WTC11 (cell line): ENCODE measurements at regions not wholly inside any gene's neighbourhood (a gene's known extent, or its start where the extent isn't known, plus 50 kb on each side); places are given as distances from the start of the nearest gene placed in this dataset.

ENCODE experiments used
- ATAC-seq: fragments of 200-7000 bp; cut with Tn5 transposase; 2 replicates; pipeline ENCODE4 v1.10.0; 2021; ENCODE audit warnings: mild to moderate bottlenecking, moderate library complexity
- CTCF ChIA-PET: fragments of 300-600 bp; sonication (Branson Sonifier 250); formaldehyde crosslinking; loops from one replicate; lab custom pipeline; 2021; ENCODE audit warnings: antibody characterized with exemption; lab: Charles Lee
- POLR2A ChIA-PET: fragments of 350-600 bp; sonication (Branson Sonifier 250); formaldehyde crosslinking; loops from one replicate; lab custom pipeline; 2021; ENCODE audit warnings: antibody characterized with exemption; lab: Charles Lee
- DNase-seq: peaks from one replicate; pipeline ENCODE4 v3.0.0; 2021; ENCODE audit warnings: low spot score
- H3K27ac Mint-ChIP-seq: 2 replicates; pipeline ENCODE4 v1.8.0; 2021; ENCODE audit warnings: mixed read lengths
- H3K27me3 Mint-ChIP-seq: 2 replicates; pipeline ENCODE4 v1.8.0; 2021; ENCODE audit warnings: low read depth, mild to moderate bottlenecking, moderate library complexity, mixed read lengths
- H3K36me3 Mint-ChIP-seq: 2 replicates; pipeline ENCODE4 v1.8.0; 2021; ENCODE audit warnings: mixed read lengths
- H3K4me1 Mint-ChIP-seq: 2 replicates; pipeline ENCODE4 v1.8.0; 2022; ENCODE audit warnings: mixed read lengths
- H3K4me3 Mint-ChIP-seq: 2 replicates; pipeline ENCODE4 v1.8.0; 2021; ENCODE audit warnings: mild to moderate bottlenecking, moderate library complexity, mixed read lengths
- H3K9me3 Mint-ChIP-seq: 2 replicates; pipeline ENCODE4 v1.8.0; 2021; ENCODE audit warnings: mixed read lengths
- ATF1 ChIP-seq: sonication (generic); formaldehyde crosslinking; IDR thresholded peaks from 2 replicates; pipeline ENCODE4 v1.8.1; 2023; ENCODE audit warnings: mild to moderate bottlenecking, moderate library complexity, missing genetic modification reagents
- CREM ChIP-seq: sonication (generic); formaldehyde crosslinking; IDR thresholded peaks from 2 replicates; pipeline ENCODE4 v1.8.1; 2022; ENCODE audit warnings: mild to moderate bottlenecking, missing genetic modification reagents, moderate library complexity
- E2F4 ChIP-seq: sonication (generic); formaldehyde crosslinking; IDR thresholded peaks from 2 replicates; pipeline ENCODE4 v1.8.1; 2022; ENCODE audit warnings: low read depth, mild to moderate bottlenecking, moderate library complexity, missing genetic modification reagents, borderline replicate concordance
- ESRRA ChIP-seq: sonication (generic); formaldehyde crosslinking; IDR thresholded peaks from 2 replicates; pipeline ENCODE4 v1.8.1; 2022; ENCODE audit warnings: mild to moderate bottlenecking, missing genetic modification reagents, borderline replicate concordance
- FOXP4 ChIP-seq: sonication (generic); formaldehyde crosslinking; IDR thresholded peaks from 2 replicates; pipeline ENCODE4 v1.8.0; 2022; ENCODE audit warnings: mild to moderate bottlenecking, missing genetic modification reagents
- MXD4 ChIP-seq: fragments of 250-450 bp; sonication (Bioruptor Pico); IDR thresholded peaks from 2 replicates; pipeline ENCODE4 v1.8.0; 2021; ENCODE audit warnings: mild to moderate bottlenecking, moderate library complexity, borderline replicate concordance
- NFYB ChIP-seq: sonication (generic); formaldehyde crosslinking; conservative IDR thresholded peaks from 2 replicates; pipeline ENCODE4 v1.8.0; 2022; ENCODE audit warnings: low read depth, missing genetic modification reagents
- NR1H2 ChIP-seq: sonication (generic); formaldehyde crosslinking; IDR thresholded peaks from 2 replicates; pipeline ENCODE4 v1.9.0; 2021; ENCODE audit warnings: mild to moderate bottlenecking, moderate library complexity, missing genetic modification reagents
- NR3C1 ChIP-seq: sonication (generic); formaldehyde crosslinking; conservative IDR thresholded peaks from 2 replicates; pipeline ENCODE4 v1.8.1; 2023; ENCODE audit warnings: low read depth, mild to moderate bottlenecking, missing genetic modification reagents
- PRRX2 ChIP-seq: fragments of 250-450 bp; sonication (Bioruptor Pico); IDR thresholded peaks from 2 replicates; pipeline ENCODE4 v1.8.0; 2021; ENCODE audit warnings: mild to moderate bottlenecking
- SMAD3 ChIP-seq: sonication (generic); formaldehyde crosslinking; IDR thresholded peaks from 2 replicates; pipeline ENCODE4 v1.8.0; 2022; ENCODE audit warnings: missing genetic modification reagents, mild to moderate bottlenecking, borderline replicate concordance
- SP1 ChIP-seq: sonication (generic); formaldehyde crosslinking; conservative IDR thresholded peaks from 2 replicates; pipeline ENCODE4 v1.8.1; 2022; ENCODE audit warnings: missing genetic modification reagents
- TP53 ChIP-seq: sonication (generic); formaldehyde crosslinking; IDR thresholded peaks from 2 replicates; pipeline ENCODE4 v1.8.1; 2023; ENCODE audit warnings: mild to moderate bottlenecking, missing genetic modification reagents
- ZNF121 ChIP-seq: sonication (generic); formaldehyde crosslinking; IDR thresholded peaks from 2 replicates; pipeline ENCODE4 v1.8.0; 2023; ENCODE audit warnings: missing genetic modification reagents
- ZNF396 ChIP-seq: fragments of 250-450 bp; sonication (Bioruptor Pico); IDR thresholded peaks from 2 replicates; pipeline ENCODE4 v1.8.0; 2021; ENCODE audit warnings: mild to moderate bottlenecking, moderate library complexity, borderline replicate concordance
- ZNF416 ChIP-seq: fragments of 250-450 bp; sonication (Bioruptor Pico); IDR thresholded peaks from 2 replicates; pipeline ENCODE4 v1.9.0; 2021; ENCODE audit warnings: mild to moderate bottlenecking, inconsistent platforms
- TF ChIP-seq, protein P1 (sequence below): sonication (generic); formaldehyde crosslinking; conservative IDR thresholded peaks from 2 replicates; pipeline ENCODE4 v1.8.1; 2023; ENCODE audit warnings: mild to moderate bottlenecking, low read depth, missing genetic modification reagents, moderate library complexity
- TF ChIP-seq, protein P2 (sequence below): sonication (generic); formaldehyde crosslinking; IDR thresholded peaks from 2 replicates; pipeline ENCODE4 v1.8.1; 2023; ENCODE audit warnings: mild to moderate bottlenecking, missing genetic modification reagents, moderate library complexity
- TF ChIP-seq, protein P3 (sequence below): sonication (generic); formaldehyde crosslinking; IDR thresholded peaks from 2 replicates; pipeline ENCODE4 v1.8.1; 2022; ENCODE audit warnings: mild to moderate bottlenecking, missing genetic modification reagents, moderate library complexity, borderline replicate concordance
- TF ChIP-seq, protein P4 (sequence below): fragments of 250-450 bp; sonication (Bioruptor Pico); IDR thresholded peaks from 2 replicates; pipeline ENCODE4 v1.9.0; 2021; ENCODE audit warnings: mild to moderate bottlenecking

DNA sequence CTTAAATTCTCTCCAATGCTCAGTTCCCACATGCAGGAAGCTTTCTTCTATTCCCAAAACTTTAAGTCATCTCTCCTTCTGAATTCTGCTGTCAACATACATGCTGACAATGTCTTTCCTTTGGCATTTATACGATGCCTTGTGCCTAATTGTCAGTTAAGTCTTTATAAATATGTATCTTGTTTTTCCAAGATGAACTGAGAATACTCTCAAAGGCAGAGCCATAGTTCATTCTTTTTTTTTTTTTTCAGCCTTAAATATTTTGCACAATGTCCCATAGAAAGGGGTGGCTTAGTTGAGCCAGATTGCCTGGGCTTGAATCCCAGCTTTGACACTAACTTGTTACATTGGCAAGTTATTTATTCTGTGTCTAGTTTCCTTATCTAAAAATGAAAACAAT lies 210.6 kb downstream of the QDPR start:
- POLR2A ChIA-PET = no interaction called here

GRCh38 chr4:17296921-17297890 lies 214.7 kb downstream of the QDPR start:
- POLR2A ChIA-PET = no interaction called here
- no peak overlapping the region for H3K27ac Mint-ChIP-seq
- no peaks in the 10 kb centered on the region for H3K36me3 Mint-ChIP-seq
- TF ChIP-seq MXD4 (no peak), ESRRA (no peak), ZNF416 (CRISPR knock-in tag) (no peak), ZNF396 (no peak), FOXP4 (CRISPR knock-in tag) (no peak)
- TF ChIP-seq, protein P1, sequence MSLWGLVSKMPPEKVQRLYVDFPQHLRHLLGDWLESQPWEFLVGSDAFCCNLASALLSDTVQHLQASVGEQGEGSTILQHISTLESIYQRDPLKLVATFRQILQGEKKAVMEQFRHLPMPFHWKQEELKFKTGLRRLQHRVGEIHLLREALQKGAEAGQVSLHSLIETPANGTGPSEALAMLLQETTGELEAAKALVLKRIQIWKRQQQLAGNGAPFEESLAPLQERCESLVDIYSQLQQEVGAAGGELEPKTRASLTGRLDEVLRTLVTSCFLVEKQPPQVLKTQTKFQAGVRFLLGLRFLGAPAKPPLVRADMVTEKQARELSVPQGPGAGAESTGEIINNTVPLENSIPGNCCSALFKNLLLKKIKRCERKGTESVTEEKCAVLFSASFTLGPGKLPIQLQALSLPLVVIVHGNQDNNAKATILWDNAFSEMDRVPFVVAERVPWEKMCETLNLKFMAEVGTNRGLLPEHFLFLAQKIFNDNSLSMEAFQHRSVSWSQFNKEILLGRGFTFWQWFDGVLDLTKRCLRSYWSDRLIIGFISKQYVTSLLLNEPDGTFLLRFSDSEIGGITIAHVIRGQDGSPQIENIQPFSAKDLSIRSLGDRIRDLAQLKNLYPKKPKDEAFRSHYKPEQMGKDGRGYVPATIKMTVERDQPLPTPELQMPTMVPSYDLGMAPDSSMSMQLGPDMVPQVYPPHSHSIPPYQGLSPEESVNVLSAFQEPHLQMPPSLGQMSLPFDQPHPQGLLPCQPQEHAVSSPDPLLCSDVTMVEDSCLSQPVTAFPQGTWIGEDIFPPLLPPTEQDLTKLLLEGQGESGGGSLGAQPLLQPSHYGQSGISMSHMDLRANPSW (CRISPR knock-in tag) = no peak
- no peak for ATAC-seq
- H3K9me3 Mint-ChIP-seq = peaks cover 20% of the 10 kb centered on the region
- no peak for DNase-seq
- CTCF ChIA-PET = interaction anchor here (1.3 kb wide), 1 partner anchor 50 kb away, joined by 3 read pairs; no protein-coding TSS in a partner anchor
- H3K4me1 Mint-ChIP-seq = no peaks in the 10 kb centered on the region
- H3K27me3 Mint-ChIP-seq = no peaks in the 10 kb centered on the region
- no peak overlapping the region for H3K4me3 Mint-ChIP-seq

More for the DNA sequence above, 210.6 kb downstream of the QDPR start:
- Mint-ChIP-seq H3K36me3 (no peaks in the 10 kb centered on the region), H3K4me3 (no peak overlapping the region), H3K27ac (no peak overlapping the region), H3K9me3 (peaks cover 20% of the 10 kb centered on the region)
- no peak for ATAC-seq
- CTCF ChIA-PET = no interaction called here
- TF ChIP-seq, protein P1 (CRISPR knock-in tag) = no peak
- TF ChIP-seq, protein P2, sequence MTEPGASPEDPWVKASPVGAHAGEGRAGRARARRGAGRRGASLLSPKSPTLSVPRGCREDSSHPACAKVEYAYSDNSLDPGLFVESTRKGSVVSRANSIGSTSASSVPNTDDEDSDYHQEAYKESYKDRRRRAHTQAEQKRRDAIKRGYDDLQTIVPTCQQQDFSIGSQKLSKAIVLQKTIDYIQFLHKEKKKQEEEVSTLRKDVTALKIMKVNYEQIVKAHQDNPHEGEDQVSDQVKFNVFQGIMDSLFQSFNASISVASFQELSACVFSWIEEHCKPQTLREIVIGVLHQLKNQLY (CRISPR knock-in tag) = no peak
- TF ChIP-seq PRRX2 (CRISPR knock-in tag) = no peak
- TF ChIP-seq SMAD3 (CRISPR knock-in tag) = no peak
- TF ChIP-seq NFYB (CRISPR knock-in tag) = no peak
- no peak for TF ChIP-seq SP1
- no peak for TF ChIP-seq TP53 (CRISPR knock-in tag)
- TF ChIP-seq, protein P3, sequence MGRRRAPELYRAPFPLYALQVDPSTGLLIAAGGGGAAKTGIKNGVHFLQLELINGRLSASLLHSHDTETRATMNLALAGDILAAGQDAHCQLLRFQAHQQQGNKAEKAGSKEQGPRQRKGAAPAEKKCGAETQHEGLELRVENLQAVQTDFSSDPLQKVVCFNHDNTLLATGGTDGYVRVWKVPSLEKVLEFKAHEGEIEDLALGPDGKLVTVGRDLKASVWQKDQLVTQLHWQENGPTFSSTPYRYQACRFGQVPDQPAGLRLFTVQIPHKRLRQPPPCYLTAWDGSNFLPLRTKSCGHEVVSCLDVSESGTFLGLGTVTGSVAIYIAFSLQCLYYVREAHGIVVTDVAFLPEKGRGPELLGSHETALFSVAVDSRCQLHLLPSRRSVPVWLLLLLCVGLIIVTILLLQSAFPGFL = no peak
- TF ChIP-seq CREM (CRISPR knock-in tag) = no peak
- TF ChIP-seq E2F4 (CRISPR knock-in tag) = no peak
- TF ChIP-seq, protein P4, sequence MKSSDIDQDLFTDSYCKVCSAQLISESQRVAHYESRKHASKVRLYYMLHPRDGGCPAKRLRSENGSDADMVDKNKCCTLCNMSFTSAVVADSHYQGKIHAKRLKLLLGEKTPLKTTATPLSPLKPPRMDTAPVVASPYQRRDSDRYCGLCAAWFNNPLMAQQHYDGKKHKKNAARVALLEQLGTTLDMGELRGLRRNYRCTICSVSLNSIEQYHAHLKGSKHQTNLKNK = no peak
- no peak for TF ChIP-seq MXD4
- no peak for TF ChIP-seq NR1H2 (CRISPR knock-in tag)
- no peak for TF ChIP-seq ZNF121 (CRISPR knock-in tag)
- no peak for TF ChIP-seq NR3C1 (CRISPR knock-in tag)
- no peak for TF ChIP-seq ATF1
- TF ChIP-seq, all 79 proteins: peak for 0
- H3K27me3 Mint-ChIP-seq = no peaks in the 10 kb centered on the region
- no peak for DNase-seq
- peaks cover 11% of the 10 kb centered on the region for H3K4me1 Mint-ChIP-seq
